ENCODE measurements at regions not wholly inside any gene's neighbourhood (a gene's known extent, or its start where the extent isn't known, plus 50 kb on each side); places are given as distances from the start of the nearest gene placed in this dataset.

- no peaks in the 10 kb centered on the region for H4K20me1 ChIP-seq (ENCODE audit: insufficient read depth, low read length)
- H3K4me1 ChIP-seq (ENCODE audit: control insufficient read depth, insufficient read depth, low read length), result no peaks in the 10 kb centered on the region
- no peak overlapping the region for H3K4ac ChIP-seq (ENCODE audit: low read depth, low read length)
- H3K9ac ChIP-seq (ENCODE audit: low read depth, low read length), result no peak overlapping the region
- H3K79me1 ChIP-seq (ENCODE audit: low read depth in 1 of 2, low read length in 2 of 2), result no peaks in the 10 kb centered on the region
- in situ Hi-C loops (cut with MboI; ENCODE audit: low sequenced_read_pairs) (no loop called here), intact Hi-C loops (cut with micrococcal nuclease) (no loop called here), dilution Hi-C loops (cut with HindIII; ENCODE audit: low sequenced_read_pairs, unreplicated experiment) (no loop called here)
- no peak overlapping the region for H2AK9ac ChIP-seq (replicated peaks; ENCODE audit: low read depth, low read length, poor library complexity)
- H2BK20ac ChIP-seq (ENCODE audit: low read depth, low read length), result no peak overlapping the region
- BruUV-seq (replicated peaks), result no TSS peak
- no peak overlapping the region for H3K56ac ChIP-seq (ENCODE audit: extremely low read depth, insufficient read depth, low read length)
- H3K9me3 ChIP-seq (ENCODE audit: control insufficient read depth, insufficient read depth, low read length), result no peaks in the 10 kb centered on the region
- no peak overlapping the region for H3K14ac ChIP-seq (replicated peaks; ENCODE audit: low read depth, low read length)
- H4K91ac ChIP-seq (ENCODE audit: insufficient read depth, low read depth, low read length), result no peak overlapping the region
- H3K27ac ChIP-seq (ENCODE audit: insufficient read depth, low read length), result no peak overlapping the region
- H2BK15ac ChIP-seq (ENCODE audit: low read depth, low read length), result no peak overlapping the region
- H3K4me3 ChIP-seq (ENCODE audit: insufficient read depth, low read depth, low read length), result no peak overlapping the region
- no peak overlapping the region for H2BK5ac ChIP-seq (ENCODE audit: low read depth, low read length, poor library complexity, severe bottlenecking)
- no peaks in the 10 kb centered on the region for H3K27me3 ChIP-seq (ENCODE audit: control insufficient read depth, insufficient read depth, low read length)
- no peaks in the 10 kb centered on the region for H3K36me3 ChIP-seq (ENCODE audit: control insufficient read depth, insufficient read depth, low read length)
- H2AK5ac ChIP-seq (ENCODE audit: low read depth, low read length), result no peak overlapping the region
- no peak overlapping the region for H4K8ac ChIP-seq (ENCODE audit: low read depth in 2 of 2, low read length in 2 of 2)
- no peak overlapping the region for H3K23ac ChIP-seq (ENCODE audit: low read depth, low read length)
- H3K4me2 ChIP-seq (ENCODE audit: low read depth, low read length), result no peak overlapping the region
- WGBS, 2 experiments (ENCODE audit: extremely low coverage in 2 of 2, insufficient read length in 1 of 2), result no CpG with 5 or more reads among the region's 1 CpG
- no peak overlapping the region for H2BK120ac ChIP-seq (ENCODE audit: low read depth, low read length)
- no peak overlapping the region for H2AFZ ChIP-seq (replicated peaks; ENCODE audit: low read length, poor library complexity)
- ChIA-PET POLR2A (ENCODE audit: unreplicated experiment) (no interaction called here), CTCF (no interaction called here)
- ATAC-seq (ENCODE audit: low read depth) (no peak), DNase-seq (no peak)
- H3K18ac ChIP-seq (ENCODE audit: low read depth, low read length), result no peak overlapping the region
- no peak overlapping the region for H4K5ac ChIP-seq (ENCODE audit: low read depth, low read length)
- H3K9me1 ChIP-seq (ENCODE audit: insufficient read depth, low read length), result no peaks in the 10 kb centered on the region
- no peak for TF ChIP-seq MXI1 (IDR thresholded peaks at IDR 0.05; ENCODE audit: borderline replicate concordance, low read depth, low read length)
- no peak for TF ChIP-seq POLR2A (IDR thresholded peaks at IDR 0.05; ENCODE audit: low read depth, low read length)
- TF ChIP-seq NFE2L2 (IDR thresholded peaks at IDR 0.05; ENCODE audit: low read depth, low read length), result no peak
- no peak for TF ChIP-seq MAZ (IDR thresholded peaks at IDR 0.05; ENCODE audit: borderline replicate concordance, low read depth, low read length)
- TF ChIP-seq MAFK (IDR thresholded peaks at IDR 0.05; ENCODE audit: low read depth, low read length), result no peak
- no peak for TF ChIP-seq FOS (IDR thresholded peaks at IDR 0.05; ENCODE audit: low read depth, low read length)
- no peak for TF ChIP-seq RFX5 (IDR thresholded peaks at IDR 0.05; ENCODE audit: low read depth, low read length)
- no peak for TF ChIP-seq ELK1 (IDR thresholded peaks at IDR 0.05; ENCODE audit: borderline replicate concordance, low read depth, low read length)
- no peak for TF ChIP-seq USF2 (IDR thresholded peaks at IDR 0.05; ENCODE audit: low read depth, low read length)
- TF ChIP-seq RAD21 (IDR thresholded peaks at IDR 0.05; ENCODE audit: low read length), result no peak
- TF ChIP-seq SMC3 (IDR thresholded peaks at IDR 0.05; ENCODE audit: low read depth, low read length), result no peak
- no peak for TF ChIP-seq BHLHE40 (IDR thresholded peaks at IDR 0.05; ENCODE audit: low read depth, low read length)
- TF ChIP-seq CTCF (conservative IDR thresholded peaks at IDR 0.05; ENCODE audit: low read depth, low read length), result no peak
- no peak for TF ChIP-seq RCOR1 (IDR thresholded peaks at IDR 0.05; ENCODE audit: insufficient replicate concordance, low read length)
- TF ChIP-seq CEBPB (IDR thresholded peaks at IDR 0.05; ENCODE audit: low read depth, low read length), result no peak
- no peak for TF ChIP-seq CHD1 (IDR thresholded peaks at IDR 0.05; ENCODE audit: low read depth, low read length)
Measured at GRCh38 chr5:144731786-144732185, 561.1 kb downstream of the KCTD16 start.

Data from IMR-90 (cell line).